ENCODE measurements at regions not wholly inside any gene's neighbourhood (a gene's known extent, or its start where the extent isn't known, plus 50 kb on each side); places are given as distances from the start of the nearest gene placed in this dataset.
"Not testable (repeated sequence)": the region's sequence is repeated elsewhere in the genome, so short reads cannot be mapped to it uniquely, and the experiment has no call there.

GRCh38 chrX:117838581-117839331, 277.9 kb downstream of the KLHL13 start:
- H3K27ac Mint-ChIP-seq (ENCODE audit: unreplicated experiment): no peak overlapping the region
- Histone ChIP-seq H3K36me3 (ENCODE audit: control insufficient read depth, insufficient read depth, low read length) (no peaks in the 10 kb centered on the region), H3K9me3 (no peaks in the 10 kb centered on the region), H3K4me1 (no peaks in the 10 kb centered on the region), H3K27me3 (replicated peaks; ENCODE audit: control insufficient read depth, insufficient read depth, low read length) (no peaks in the 10 kb centered on the region), H3K4me3 (ENCODE audit: low read depth, low read length) (no peak overlapping the region)
- CTCF ChIA-PET: no interaction called here
- POLR2A ChIA-PET: no interaction called here
- BruUV-seq (replicated peaks): no TSS peak
- no peaks in the 10 kb centered on the region for H3K27me3 Mint-ChIP-seq (ENCODE audit: insufficient read depth, unreplicated experiment)
- H3K36me3 Mint-ChIP-seq (ENCODE audit: insufficient read depth, unreplicated experiment): no peaks in the 10 kb centered on the region
- intact Hi-C loops (cut with micrococcal nuclease; ENCODE audit: unreplicated experiment): no loop called here
- no peak for DNase-seq
- H3K9me3 Mint-ChIP-seq (ENCODE audit: unreplicated experiment): no peaks in the 10 kb centered on the region
- TF ChIP-seq CTCF (IDR thresholded peaks at IDR 0.05; ENCODE audit: insufficient read depth in 1 of 2, low read depth in 1 of 2, low read length in 1 of 2, severe bottlenecking in 1 of 2, unreplicated experiment in 1 of 2): no peak
- H3K4me1 Mint-ChIP-seq (ENCODE audit: low read depth, unreplicated experiment): no peaks in the 10 kb centered on the region
- H3K4me3 Mint-ChIP-seq (ENCODE audit: unreplicated experiment): no peak overlapping the region

- Mint-ChIP-seq H3K4me1 (ENCODE audit: low read depth, unreplicated experiment) (no peaks in the 10 kb centered on the region), H3K36me3 (ENCODE audit: insufficient read depth, unreplicated experiment) (no peaks in the 10 kb centered on the region), H3K4me3 (ENCODE audit: unreplicated experiment) (no peak overlapping the region), H3K9me3 (ENCODE audit: unreplicated experiment) (no peaks in the 10 kb centered on the region), H3K27me3 (ENCODE audit: insufficient read depth, unreplicated experiment) (peaks cover 2% of the 10 kb centered on the region), H3K27ac (ENCODE audit: unreplicated experiment) (no peak overlapping the region)
- Histone ChIP-seq H3K4me1 (no peaks in the 10 kb centered on the region), H3K4me3 (ENCODE audit: low read depth, low read length) (no peak overlapping the region), H3K9me3 (no peaks in the 10 kb centered on the region), H3K27me3 (replicated peaks; ENCODE audit: control insufficient read depth, insufficient read depth, low read length) (no peaks in the 10 kb centered on the region), H3K36me3 (ENCODE audit: control insufficient read depth, insufficient read depth, low read length) (no peaks in the 10 kb centered on the region)
- no peak for TF ChIP-seq CTCF (IDR thresholded peaks at IDR 0.05; ENCODE audit: insufficient read depth in 1 of 2, low read depth in 1 of 2, low read length in 1 of 2, severe bottlenecking in 1 of 2, unreplicated experiment in 1 of 2)
- intact Hi-C loops (cut with micrococcal nuclease; ENCODE audit: unreplicated experiment): no loop called here
- ChIA-PET POLR2A (no interaction called here), CTCF (no interaction called here)
- DNase-seq: no peak
- no TSS peak for BruUV-seq (replicated peaks)
These were observed 281.6 kb downstream of the KLHL13 start for GRCh38 chrX:117835034-117835433.

GRCh38 chrX:117834076-117834475, 282.5 kb downstream of the KLHL13 start:
- ChIA-PET CTCF (no interaction called here), POLR2A (no interaction called here)
- Mint-ChIP-seq H3K4me1 (ENCODE audit: low read depth, unreplicated experiment) (no peaks in the 10 kb centered on the region), H3K9me3 (ENCODE audit: unreplicated experiment) (no peaks in the 10 kb centered on the region), H3K4me3 (ENCODE audit: unreplicated experiment) (no peak overlapping the region), H3K36me3 (ENCODE audit: insufficient read depth, unreplicated experiment) (no peaks in the 10 kb centered on the region), H3K27me3 (ENCODE audit: insufficient read depth, unreplicated experiment) (peaks cover 2% of the 10 kb centered on the region), H3K27ac (ENCODE audit: unreplicated experiment) (no peak overlapping the region)
- H3K36me3 ChIP-seq (ENCODE audit: control insufficient read depth, insufficient read depth, low read length): no peaks in the 10 kb centered on the region
- H3K9me3 ChIP-seq: no peaks in the 10 kb centered on the region
- intact Hi-C loops (cut with micrococcal nuclease; ENCODE audit: unreplicated experiment): no loop called here
- H3K27me3 ChIP-seq (replicated peaks; ENCODE audit: control insufficient read depth, insufficient read depth, low read length): no peaks in the 10 kb centered on the region
- no peak overlapping the region for H3K4me3 ChIP-seq (ENCODE audit: low read depth, low read length)
- H3K4me1 ChIP-seq: no peaks in the 10 kb centered on the region
- BruUV-seq (replicated peaks): no TSS peak
- DNase-seq: no peak
- no peak for TF ChIP-seq CTCF (IDR thresholded peaks at IDR 0.05; ENCODE audit: insufficient read depth in 1 of 2, low read depth in 1 of 2, low read length in 1 of 2, severe bottlenecking in 1 of 2, unreplicated experiment in 1 of 2)

DNA sequence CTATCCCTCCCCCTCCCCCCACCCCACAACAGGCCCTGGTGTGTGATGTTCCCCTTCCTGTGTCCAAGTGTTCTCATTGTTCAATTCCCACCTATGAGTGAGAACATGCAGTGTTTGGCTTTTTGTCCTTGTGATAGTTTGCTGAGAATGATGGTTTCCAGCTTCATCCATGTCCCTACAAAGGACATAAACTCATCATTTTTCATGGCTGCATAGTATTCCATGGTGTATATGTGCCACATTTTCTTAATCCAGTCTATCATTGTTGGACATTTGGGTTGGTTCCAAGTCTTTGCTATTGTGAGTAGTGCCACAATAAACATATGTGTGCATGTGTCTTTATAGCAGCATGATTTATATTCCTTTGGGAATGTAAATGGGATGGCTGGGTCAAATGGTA, 295.1 kb downstream of the KLHL13 start:
- H3K9me3 ChIP-seq; H3K4me1 Mint-ChIP-seq (ENCODE audit: low read depth, unreplicated experiment); BruUV-seq (replicated peaks); intact Hi-C loops (cut with micrococcal nuclease; ENCODE audit: unreplicated experiment); POLR2A ChIA-PET; H3K9me3 Mint-ChIP-seq (ENCODE audit: unreplicated experiment); H3K36me3 Mint-ChIP-seq (ENCODE audit: insufficient read depth, unreplicated experiment); H3K4me1 ChIP-seq; H3K27ac Mint-ChIP-seq (ENCODE audit: unreplicated experiment); DNase-seq; H3K4me3 Mint-ChIP-seq (ENCODE audit: unreplicated experiment); H3K4me3 ChIP-seq (ENCODE audit: low read depth, low read length); H3K36me3 ChIP-seq (ENCODE audit: control insufficient read depth, insufficient read depth, low read length); CTCF ChIA-PET; H3K27me3 Mint-ChIP-seq (ENCODE audit: insufficient read depth, unreplicated experiment); H3K27me3 ChIP-seq (replicated peaks; ENCODE audit: control insufficient read depth, insufficient read depth, low read length): not testable (repeated sequence)

All from Caco-2 (cell line).